G401 (cell line): ENCODE measurements at regions not wholly inside any gene's neighbourhood (a gene's known extent, or its start where the extent isn't known, plus 50 kb on each side); places are given as distances from the start of the nearest gene placed in this dataset.
"Not testable (repeated sequence)": the region's sequence is repeated elsewhere in the genome, so short reads cannot be mapped to it uniquely, and the experiment has no call there.

ENCODE experiments used
- DNase-seq: peaks from one replicate; pipeline ENCODE4 v3.0.0-alpha.2; 2015; ENCODE audit warnings: low spot score
- in situ Hi-C: cut with HindIII; loops from 2 replicates; pipeline ENCODE4 v1.10.0; 2016; ENCODE audit warnings: low sequenced_read_pairs, mixed read lengths

DNA sequence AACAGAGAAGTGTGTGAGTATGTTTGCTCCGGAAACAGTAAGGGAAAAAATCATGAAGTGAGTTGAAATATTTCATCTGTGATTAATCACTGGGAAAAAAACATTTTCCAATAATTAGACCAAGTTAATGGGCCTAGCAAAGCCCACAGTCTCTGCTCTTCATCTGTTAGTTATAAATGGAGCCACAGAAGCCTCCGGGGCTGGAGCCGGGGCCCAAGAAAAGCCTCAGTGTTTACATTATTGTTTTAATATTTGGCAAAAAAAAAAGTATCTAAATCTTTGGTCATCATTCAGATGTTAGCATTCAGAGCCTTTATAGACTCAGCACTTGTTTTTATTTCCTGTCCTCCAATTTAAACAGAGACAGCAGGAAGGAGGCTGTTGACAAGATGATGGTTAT is 115.0 kb downstream of the UBE2U start:
- in situ Hi-C loops: no loop called here
- no peak for DNase-seq

DNA sequence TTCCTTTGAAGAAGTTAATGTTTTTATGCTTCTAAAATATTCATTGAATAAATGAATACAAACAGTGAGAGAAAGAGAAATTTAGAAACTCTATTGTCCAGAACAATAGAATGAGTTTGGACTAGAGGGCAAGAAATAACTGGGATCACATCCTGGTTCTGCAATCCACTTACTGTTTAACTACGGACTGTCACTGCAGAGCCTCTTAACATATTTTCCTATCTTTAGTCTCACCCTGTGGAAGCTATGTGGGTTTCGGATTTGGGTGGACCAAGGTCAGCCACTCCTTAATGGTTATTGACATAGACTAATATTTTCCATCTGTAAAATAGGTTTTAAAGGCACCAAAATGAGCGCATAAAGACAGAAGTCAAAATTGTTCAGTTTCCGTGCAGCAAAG is 116.6 kb downstream of the UBE2U start:
- in situ Hi-C loops: no loop called here
- DNase-seq: no peak

DNA sequence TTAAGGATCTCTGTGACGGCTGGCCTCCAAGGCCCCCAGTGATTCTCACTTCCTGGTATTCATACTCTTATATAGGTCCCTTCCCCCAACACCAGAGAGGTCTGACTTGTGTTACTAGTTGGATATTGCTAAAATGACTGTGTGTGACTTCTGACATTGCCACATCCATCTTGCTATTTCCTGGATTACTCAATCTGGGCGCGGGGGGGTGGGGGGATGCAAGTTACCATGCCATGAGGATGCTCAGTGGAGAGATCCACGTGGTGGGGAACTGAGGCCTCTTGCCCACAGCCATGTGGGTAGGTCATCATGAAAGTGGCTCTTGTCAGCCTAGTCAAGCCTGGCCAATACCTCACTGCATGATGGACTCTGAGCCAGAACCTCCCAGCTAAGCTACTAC is 117.0 kb downstream of the UBE2U start:
- in situ Hi-C loops: no loop called here
- DNase-seq: no peak

DNA sequence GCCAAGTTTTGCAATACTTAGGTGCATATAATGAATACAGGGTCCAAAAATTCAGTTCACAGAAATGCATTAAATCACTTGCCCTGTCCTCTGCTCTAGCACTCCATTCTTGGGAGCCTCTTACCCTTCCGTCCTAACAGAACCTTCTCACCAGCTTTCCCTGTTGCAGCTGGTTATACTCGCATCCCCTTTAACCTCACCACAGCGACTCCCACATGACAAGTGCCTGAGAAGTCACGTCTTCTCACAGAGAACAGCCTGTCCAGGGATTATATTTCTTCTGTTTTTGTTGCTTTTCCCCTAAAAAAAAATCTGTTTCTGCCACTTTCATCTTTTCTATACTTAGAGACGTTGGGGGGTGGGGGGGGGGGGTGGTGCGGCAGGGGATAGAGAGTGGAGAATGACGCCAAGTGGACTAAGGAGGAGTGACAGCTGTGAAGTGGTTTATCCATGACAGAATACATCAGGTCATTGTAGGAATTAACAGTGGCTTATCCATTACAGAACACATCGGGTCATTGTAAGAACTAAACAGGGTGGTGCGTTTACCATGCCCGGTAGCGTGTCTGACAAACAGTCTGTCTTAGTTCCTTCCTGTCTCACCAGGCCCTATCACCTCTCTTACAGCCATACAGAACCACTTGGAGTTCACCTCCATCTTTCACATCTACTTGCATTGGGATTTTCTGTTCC is 117.6 kb downstream of the UBE2U start:
- in situ Hi-C loops: no loop called here
- no peak for DNase-seq

DNA sequence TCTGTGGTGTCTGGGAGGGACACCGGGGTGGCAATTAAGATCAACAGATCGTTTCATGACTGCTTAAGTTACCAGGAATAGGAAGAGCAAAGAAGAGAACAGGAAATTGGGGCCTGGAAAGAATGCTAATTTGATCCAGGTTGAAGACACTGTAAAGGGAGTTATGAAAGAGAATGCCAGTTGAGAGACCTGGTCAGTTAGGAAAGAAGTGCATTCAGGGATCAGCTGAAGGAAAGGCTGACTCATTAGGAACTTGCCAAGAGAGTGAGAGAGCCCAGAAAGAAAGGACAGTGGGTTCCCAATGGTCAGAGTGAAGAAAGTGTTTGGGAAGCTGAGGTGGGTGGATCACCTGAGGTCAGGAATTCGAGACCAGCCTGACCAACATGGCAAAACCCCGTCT is 119.6 kb downstream of the UBE2U start:
- DNase-seq: no peak
- in situ Hi-C loops: no loop called here

DNA sequence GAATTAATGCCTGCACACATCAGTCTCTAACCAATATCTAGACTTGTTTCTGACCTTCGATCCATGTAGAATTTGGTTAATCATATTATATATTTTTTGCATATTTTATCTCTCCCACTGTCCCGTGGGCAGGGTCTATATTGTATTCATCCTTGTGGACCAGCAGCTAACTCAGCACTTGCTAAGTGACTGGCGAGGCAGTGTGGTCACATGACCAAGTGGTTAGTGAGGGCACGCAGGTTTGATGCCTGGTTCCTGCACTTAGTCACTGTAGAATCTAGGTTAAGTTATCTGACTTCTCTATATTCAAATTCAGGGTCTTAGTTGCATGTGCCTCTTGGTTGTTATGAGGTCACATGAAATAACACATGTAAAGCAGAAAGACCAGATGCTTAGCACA is 120.5 kb downstream of the UBE2U start:
- in situ Hi-C loops: no loop called here
- DNase-seq: no peak

DNA sequence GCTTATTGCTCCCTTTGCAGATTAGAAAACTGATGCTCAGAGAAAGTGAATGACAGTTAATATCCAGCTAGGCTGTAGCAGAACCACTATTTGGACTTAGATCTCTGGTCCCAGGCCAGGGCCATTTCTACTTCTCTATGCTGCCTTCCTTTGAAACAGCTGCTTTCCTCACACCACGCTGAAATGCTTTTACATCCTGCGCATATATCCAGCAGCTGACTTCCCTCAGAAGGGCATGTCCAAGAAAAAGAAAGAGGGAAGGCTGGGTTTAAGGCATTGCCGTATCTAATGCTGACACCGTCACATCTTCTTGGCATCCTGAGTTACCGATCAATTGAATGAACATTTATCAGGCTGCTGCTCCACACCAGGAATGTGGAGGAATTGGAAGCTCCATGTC is 122.4 kb downstream of the UBE2U start:
- in situ Hi-C loops: no loop called here
- no peak for DNase-seq

DNA sequence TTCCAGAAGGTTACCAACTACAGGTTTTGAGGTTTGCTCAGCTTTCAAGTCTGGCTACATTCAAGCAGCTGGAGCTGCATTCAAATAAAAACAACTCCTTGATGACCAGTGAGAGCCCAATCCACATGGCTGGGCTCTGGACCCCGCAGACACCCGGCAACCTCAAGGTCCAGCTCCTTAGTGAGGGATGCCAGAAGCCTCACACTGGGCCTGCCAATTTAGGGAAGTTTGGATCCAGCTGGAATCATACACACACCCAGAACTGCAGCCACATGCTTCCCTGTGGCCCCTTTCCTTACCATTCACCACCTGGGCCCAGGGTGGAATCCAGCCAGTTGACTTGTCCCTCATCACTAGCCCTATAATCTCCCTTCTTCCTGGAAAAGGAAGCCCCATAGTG is 123.7 kb downstream of the UBE2U start:
- in situ Hi-C loops: no loop called here
- DNase-seq: no peak

DNA sequence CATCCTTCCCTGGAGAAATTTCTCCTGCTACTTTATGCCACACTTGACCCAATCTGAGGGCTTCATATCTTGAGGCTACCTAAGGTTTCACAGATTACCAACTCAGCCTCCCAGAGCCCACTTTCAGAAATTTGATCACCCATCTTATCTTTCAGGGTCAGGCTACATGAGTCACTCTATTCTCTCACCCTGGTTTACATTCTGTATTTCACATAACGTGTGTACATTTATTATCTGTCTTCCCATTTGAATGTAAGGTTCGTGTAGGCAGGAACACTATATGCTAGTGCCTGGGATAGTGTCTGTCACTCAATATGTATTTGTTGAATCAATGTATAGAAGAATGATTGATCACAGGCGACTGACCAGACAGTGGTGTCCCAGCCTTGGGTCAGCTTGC is 124.8 kb downstream of the UBE2U start:
- no peak for DNase-seq
- in situ Hi-C loops: no loop called here

DNA sequence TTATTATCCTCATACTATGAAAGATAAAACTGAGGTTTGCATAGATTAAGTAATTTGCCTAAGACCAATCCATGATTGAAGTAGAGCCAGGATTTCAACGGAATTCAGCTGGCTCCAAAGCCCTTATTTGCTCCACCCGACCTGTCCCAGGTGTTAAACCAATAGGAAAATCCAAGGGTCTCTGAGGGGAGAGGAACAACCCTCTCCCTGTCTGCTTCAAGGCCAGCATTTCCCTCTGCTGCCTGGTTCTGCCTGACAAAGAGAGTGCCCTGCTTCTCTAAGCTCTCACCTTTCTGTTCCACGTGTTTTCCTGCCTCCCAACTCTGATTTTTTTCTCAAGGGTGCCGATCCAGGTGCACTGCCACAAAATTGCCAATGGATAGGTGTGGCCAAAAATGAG is 127.4 kb downstream of the UBE2U start:
- in situ Hi-C loops: no loop called here

DNA sequence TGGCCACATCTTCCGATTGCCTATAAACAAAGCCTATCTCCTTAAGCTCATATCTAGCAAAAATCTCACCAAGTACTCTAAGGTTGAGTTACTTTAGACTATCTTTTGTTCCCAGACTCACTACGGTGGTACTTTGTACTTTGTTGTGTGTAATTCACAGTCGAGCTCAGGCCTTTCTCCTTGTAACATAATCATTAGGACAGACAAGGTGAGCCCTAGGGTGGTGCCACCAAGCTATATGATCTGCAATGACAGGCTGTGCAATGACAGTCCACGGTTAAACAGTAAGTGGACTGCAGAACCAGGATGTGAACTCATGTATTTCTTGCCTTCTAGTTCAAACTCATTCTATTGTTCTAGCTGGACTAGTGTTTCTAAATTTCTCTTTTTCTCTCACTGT is 132.2 kb downstream of the UBE2U start:
- no peak for DNase-seq
- in situ Hi-C loops: no loop called here

More for the DNA sequence above, 127.4 kb downstream of the UBE2U start:
- DNase-seq: no peak

DNA sequence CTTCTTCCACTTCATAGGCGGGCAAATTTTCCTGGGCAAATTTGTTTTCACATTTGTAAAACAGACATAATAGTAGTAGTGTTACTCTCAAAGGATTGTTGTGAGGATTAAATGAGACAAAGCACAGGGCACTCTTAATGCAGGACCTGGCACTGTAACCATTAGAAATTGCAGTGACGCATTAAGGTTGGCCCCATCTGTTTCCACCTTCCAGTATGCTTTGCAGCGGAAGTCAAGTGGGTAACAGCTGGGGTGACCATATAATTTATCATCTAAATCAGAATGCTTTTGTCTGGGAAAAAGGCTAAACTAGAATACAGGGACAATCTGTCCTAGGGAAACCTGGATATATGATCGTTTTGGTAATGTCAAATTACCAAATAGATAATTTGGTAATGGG is 132.5 kb upstream of the CACHD1 start:
- no peak for DNase-seq
- in situ Hi-C loops: no loop called here

DNA sequence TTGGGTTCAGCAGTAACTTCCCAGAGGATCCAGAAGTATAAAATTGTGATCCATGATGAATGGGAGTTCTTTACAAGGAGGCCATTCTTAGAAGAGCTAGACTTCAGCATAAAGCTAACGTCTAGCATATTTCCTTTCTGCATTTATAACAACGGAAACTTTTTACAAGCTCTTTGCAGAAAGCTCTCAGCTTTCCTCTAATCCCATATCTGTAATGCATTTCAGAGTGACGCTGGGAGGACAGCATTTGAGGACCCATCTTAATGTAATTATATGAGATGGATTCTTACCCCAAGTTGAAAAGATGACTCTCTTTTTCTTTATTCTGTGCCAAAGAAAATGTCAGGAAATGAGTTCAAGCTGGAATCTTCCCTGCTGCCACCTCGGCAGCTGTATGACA is 132.0 kb upstream of the CACHD1 start:
- in situ Hi-C loops: no loop called here

DNA sequence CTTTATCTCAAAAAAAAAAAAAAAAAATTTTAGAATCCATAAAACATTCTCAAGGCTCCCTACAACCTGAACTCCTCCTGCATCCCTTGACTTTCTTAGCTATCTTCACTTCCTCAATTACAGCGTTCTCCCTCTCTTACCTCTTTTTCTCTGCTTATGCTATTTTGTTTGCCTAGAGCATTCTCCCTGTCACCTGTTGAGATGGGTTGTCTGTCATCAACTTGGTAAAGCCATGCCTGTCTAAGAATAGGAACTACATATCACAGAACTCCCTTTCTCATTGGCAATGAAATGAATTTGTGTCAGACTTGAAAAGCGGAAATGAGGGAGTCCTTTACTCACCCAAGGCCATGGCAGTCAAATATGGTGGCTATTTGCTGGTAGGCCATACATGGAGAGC is 129.6 kb upstream of the CACHD1 start:
- no peak for DNase-seq
- in situ Hi-C loops: no loop called here

More for the DNA sequence above, 132.0 kb upstream of the CACHD1 start:
- no peak for DNase-seq

DNA sequence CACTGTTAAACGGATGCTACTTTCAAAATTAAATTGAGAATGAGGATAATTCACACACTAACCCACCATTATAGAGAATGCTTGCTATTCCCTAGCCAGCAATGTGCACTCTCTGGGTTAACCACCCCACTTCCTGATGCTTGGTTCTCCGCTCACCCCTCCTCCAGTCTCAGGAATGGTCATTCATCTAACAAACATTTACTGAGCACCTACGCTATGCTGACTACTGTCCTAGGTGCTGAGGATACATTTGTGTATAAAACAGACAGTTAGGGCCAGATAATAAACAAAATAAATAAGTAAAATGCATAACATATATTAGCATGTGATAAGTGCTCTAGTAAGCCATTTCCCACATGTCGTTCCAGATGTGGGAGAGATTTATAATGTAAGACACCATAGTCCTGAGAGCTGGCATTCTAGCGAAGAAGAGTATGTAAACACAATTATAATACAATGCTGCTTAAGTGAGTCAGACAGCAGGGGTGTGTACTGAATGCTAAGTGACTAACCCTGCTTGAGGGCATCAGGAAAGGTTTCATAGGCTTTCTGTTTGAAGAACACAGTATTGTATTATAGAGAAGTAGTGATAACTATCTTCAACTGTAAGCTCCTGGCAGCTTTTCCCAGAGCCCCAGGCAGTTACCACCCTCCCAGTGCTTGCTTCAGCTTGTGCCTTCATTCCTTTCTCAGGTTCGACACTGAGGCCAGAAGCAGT is 126.7 kb upstream of the CACHD1 start:
- DNase-seq: no peak
- in situ Hi-C loops: no loop called here

DNA sequence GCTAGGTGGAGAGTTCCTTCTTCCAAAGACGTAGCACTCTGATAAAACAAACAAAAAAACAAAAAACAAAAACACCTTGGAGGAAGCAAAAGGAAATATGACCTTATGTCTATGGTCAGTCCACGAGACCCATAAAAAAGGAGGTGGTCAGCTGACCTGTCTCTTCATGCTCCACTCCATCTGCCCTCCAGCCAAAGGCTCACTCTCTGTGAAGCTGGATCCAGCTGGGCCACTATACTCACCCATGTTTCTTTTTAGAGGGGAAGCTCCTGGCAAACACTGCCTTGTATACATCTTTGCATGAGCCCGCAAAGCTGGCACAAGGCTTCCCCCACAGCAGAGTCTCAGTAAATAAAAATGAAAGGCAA is 126.1 kb upstream of the CACHD1 start:
- no peak for DNase-seq
- in situ Hi-C loops: no loop called here

DNA sequence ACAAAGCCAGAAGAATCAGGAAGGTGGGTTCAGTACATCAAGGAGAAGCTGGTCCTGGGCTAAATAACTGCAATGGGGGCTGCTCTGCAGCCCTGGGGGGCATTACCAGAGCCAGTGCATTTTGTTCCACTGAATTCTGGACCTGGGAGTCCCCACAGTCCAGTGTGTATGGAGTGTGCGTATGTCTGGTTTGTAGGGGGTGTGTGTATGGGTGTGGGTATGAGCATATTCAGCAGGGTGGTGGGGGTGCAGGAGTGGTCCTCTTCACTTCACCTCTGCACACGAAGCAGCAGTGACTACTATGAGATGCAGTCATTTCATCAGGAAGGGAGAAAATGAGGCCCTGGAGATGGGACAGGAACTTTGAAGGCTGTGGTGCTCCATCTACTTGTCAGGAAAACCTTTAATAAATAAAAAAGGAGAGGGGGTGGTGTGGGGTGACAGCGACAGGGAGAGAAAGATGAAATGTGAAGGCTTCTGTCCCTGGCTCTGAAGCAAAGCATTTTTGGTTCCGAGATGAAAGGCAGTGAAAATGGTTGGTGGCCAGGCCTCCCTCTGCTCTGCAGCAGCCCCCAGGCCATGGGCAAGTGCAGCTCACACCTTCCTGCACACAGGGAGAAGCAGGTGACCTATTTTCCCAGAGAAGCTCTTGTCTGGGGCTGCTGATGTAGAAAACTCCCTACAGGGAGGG is 121.5 kb upstream of the CACHD1 start:
- DNase-seq: no peak
- in situ Hi-C loops: no loop called here

DNA sequence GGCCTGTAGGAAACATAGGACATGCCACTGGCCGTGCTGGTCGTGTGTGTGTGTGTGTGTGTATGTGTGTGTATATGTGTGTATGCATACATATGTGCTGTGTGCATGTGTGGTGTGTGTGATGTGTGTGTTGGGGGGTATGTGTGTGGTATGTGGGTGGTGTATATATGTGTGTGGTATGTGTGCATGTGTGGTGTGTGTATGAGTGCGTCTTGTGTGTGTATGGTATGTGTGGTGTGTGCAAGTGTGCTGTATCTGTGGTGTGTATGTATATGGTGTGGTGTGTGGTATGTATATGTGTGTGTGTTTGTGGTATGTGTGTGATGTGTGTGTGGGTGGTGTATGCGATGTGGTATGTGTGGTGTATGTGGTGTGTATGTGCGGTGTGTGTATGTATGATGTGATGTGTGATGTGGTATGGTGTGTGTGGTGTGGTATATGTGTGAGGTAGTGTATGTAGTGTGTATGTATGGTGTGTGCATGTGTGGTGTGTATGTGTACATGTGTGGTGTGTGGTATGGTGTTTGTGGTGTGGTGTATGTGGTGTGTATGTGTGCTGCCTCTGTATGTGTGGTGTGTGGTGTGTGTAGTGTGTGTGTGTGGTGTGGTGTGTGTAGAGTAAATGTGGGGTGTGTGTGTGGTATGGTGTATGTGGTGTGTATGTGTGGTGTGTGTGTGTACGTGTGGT is 120.8 kb upstream of the CACHD1 start:
- in situ Hi-C loops: no loop called here
- DNase-seq: no peak

DNA sequence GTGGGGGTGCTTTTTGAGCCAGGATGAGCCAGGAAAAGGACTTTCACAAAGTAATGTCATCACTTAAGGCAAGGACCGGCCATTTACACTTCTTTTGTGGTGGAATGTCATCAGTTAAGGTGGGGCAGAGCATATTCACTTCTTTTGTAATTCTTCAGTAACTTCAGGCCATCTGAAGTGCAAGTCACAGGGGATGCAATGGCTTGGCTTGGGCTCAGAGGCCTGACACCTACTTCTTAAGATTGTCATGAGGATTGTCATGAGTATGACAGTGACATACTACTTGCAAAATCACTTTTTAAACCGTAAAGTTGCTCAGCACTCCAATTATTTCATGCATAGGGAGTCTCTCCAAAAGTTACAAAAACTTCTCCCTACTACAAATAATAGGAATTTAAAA is 114.4 kb upstream of the CACHD1 start:
- in situ Hi-C loops, DNase-seq: not testable (repeated sequence)

DNA sequence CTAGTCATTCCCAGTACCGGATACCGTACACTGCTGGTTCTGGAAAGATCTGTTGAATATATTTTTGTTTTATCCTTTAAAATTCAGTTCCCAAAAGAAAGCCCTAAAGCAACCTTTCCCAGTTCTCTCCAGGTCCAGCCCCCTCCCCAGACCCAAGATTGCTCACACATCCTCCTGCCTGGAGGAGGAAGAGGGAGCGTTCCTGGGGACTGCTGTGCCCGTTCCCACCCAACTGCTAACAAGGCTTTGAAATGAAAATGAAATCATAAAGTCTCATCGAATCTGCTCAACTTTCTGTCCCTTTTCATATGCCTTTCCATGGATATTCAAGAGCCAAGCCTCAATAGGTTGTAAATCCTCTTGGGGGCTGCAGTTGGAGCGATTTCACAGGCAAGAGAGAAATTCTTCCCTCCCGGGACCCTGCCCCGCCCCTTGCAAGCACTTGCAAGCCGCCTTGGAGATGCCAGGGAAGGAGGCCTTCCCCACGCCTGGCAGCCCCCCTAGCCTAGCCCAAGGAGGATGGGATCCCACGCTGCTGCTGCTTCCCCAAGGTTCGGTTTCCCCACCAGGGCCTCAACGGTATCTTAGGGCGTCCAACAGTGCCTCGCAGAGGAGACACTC is 113.2 kb upstream of the CACHD1 start:
- in situ Hi-C loops: no loop called here

More for the DNA sequence above, 113.2 kb upstream of the CACHD1 start:
- DNase-seq: no peak
